Fibroblast of the aortic adventitia (primary cell): ENCODE measurements at regions not wholly inside any gene's neighbourhood (a gene's known extent, or its start where the extent isn't known, plus 50 kb on each side); places are given as distances from the start of the nearest gene placed in this dataset.

Experiments
- DNase-seq: peaks from one replicate; pipeline ENCODE4 v3.0.0-alpha.2; 2010; ENCODE audit warnings: low read depth
- H3K4me3 ChIP-seq: 2 replicates; pipeline ENCODE4 v1.5.1; 2011; ENCODE audit warnings: low read depth, mild to moderate bottlenecking, control low read depth, low read length, moderate library complexity
- CTCF ChIP-seq: IDR thresholded peaks from 2 replicates; pipeline ENCODE4 v1.5.1; 2011; ENCODE audit warnings: mild to moderate bottlenecking, low read length, control low read depth, inconsistent platforms; ENCODE audit not compliant: insufficient read depth

GRCh38 chr1:4970532-4970931, 316.1 kb downstream of the AJAP1 start:
- no peak overlapping the region for H3K4me3 ChIP-seq
- TF ChIP-seq CTCF: no peak
- DNase-seq: no peak

GRCh38 chr1:4969556-4970129, 315.2 kb downstream of the AJAP1 start:
- no peak for DNase-seq
- TF ChIP-seq CTCF: no peak
- no peak overlapping the region for H3K4me3 ChIP-seq

- no peak overlapping the region for H3K4me3 ChIP-seq
- TF ChIP-seq CTCF: no peak
- DNase-seq: no peak
Measured at GRCh38 chr1:4965346-4966075, 311.1 kb downstream of the AJAP1 start.

- H3K4me3 ChIP-seq: no peak overlapping the region
- DNase-seq: no peak
- TF ChIP-seq CTCF: no peak
Measured at GRCh38 chr1:4964634-4965345, 310.4 kb downstream of the AJAP1 start.

- no peak for TF ChIP-seq CTCF
- no peak overlapping the region for H3K4me3 ChIP-seq
- DNase-seq: no peak
Measured at GRCh38 chr1:4963251-4963650, 308.8 kb downstream of the AJAP1 start.

GRCh38 chr1:4962836-4963235, 308.4 kb downstream of the AJAP1 start:
- DNase-seq: no peak
- no peak for TF ChIP-seq CTCF
- H3K4me3 ChIP-seq: no peak overlapping the region
